ENCODE measurements at regions not wholly inside any gene's neighbourhood (a gene's known extent, or its start where the extent isn't known, plus 50 kb on each side); places are given as distances from the start of the nearest gene placed in this dataset.

DNA sequence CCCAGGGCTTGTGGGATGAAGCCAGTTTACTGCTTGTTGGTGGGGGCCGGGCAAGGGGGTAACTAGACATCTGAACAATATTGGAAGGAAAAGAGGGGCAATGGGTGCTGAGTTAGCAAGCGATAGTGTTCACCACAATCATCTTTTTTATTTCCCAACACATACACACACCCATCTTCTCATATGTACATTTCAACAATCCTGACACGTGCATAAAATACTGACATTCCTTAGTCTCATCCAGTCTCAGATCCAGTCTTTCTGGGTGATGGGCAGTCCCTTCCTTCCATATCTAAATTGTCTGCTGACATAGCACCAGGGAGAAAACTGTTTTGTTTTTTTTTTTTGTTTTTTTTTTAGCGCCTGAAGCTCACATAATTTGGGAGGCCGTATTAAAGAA, 333.6 kb upstream of the TRPC7 start:
- TF ChIP-seq EZH2phosphoT487 (IDR thresholded peaks at IDR 0.05; ENCODE audit: borderline replicate concordance, low read length) = no peak
- no peak for TF ChIP-seq CTCF (IDR thresholded peaks at IDR 0.05; ENCODE audit: low read depth, low read length, poor library complexity, severe bottlenecking)
- Histone ChIP-seq H3F3A (ENCODE audit: control insufficient read depth, insufficient read depth) (no peaks in the 10 kb centered on the region), H4K20me1 (ENCODE audit: control insufficient read depth, insufficient read depth, low read depth, low read length) (no peaks in the 10 kb centered on the region), H3K79me2 (ENCODE audit: control insufficient read depth, low read length) (no peaks in the 10 kb centered on the region), H3K27ac (ENCODE audit: low read depth, low read length) (no peak overlapping the region), H3K27me3 (ENCODE audit: control insufficient read depth, low read length) (0 out of 2 replicates have a peak, but pooled peaks cover 3% of the 10 kb centered on the region), H3K9me2 (replicated peaks; ENCODE audit: control insufficient read depth, low read length) (no peaks in the 10 kb centered on the region), H3K4me3 (ENCODE audit: low read length) (no peak overlapping the region), H3K36me3 (ENCODE audit: control insufficient read depth, low read length) (no peaks in the 10 kb centered on the region), H3K4me2 (ENCODE audit: low read length) (no peak overlapping the region), H3K9me3 (ENCODE audit: control insufficient read depth, insufficient read depth, low read length) (no peaks in the 10 kb centered on the region), H3K4me1 (ENCODE audit: control insufficient read depth, low read length) (no peaks in the 10 kb centered on the region)

GRCh38 chr5:136694258-136694657, 328.9 kb upstream of the TRPC7 start:
- Histone ChIP-seq H3F3A (ENCODE audit: control insufficient read depth, insufficient read depth) (no peaks in the 10 kb centered on the region), H3K9me2 (replicated peaks; ENCODE audit: control insufficient read depth, low read length) (no peaks in the 10 kb centered on the region), H4K20me1 (ENCODE audit: control insufficient read depth, insufficient read depth, low read depth, low read length) (no peaks in the 10 kb centered on the region), H3K36me3 (ENCODE audit: control insufficient read depth, low read length) (no peaks in the 10 kb centered on the region), H3K4me1 (ENCODE audit: control insufficient read depth, low read length) (no peaks in the 10 kb centered on the region), H3K79me2 (ENCODE audit: control insufficient read depth, low read length) (no peaks in the 10 kb centered on the region), H3K27ac (ENCODE audit: low read depth, low read length) (no peak overlapping the region), H3K4me3 (ENCODE audit: low read length) (no peak overlapping the region), H3K27me3 (ENCODE audit: control insufficient read depth, low read length) (peaks cover 7% of the 10 kb centered on the region; the same call in 1 of the 2 replicates), H3K4me2 (ENCODE audit: low read length) (no peak overlapping the region), H3K9me3 (ENCODE audit: control insufficient read depth, insufficient read depth, low read length) (no peaks in the 10 kb centered on the region; the same call in 1 of the 2 replicates)
- TF ChIP-seq EZH2phosphoT487 (IDR thresholded peaks at IDR 0.05; ENCODE audit: borderline replicate concordance, low read length) (no peak), CTCF (IDR thresholded peaks at IDR 0.05; ENCODE audit: low read depth, low read length, poor library complexity, severe bottlenecking) (no peak)

GRCh38 chr5:136689552-136689951, 324.2 kb upstream of the TRPC7 start:
- no peaks in the 10 kb centered on the region for H3K4me1 ChIP-seq (ENCODE audit: control insufficient read depth, low read length)
- no peaks in the 10 kb centered on the region for H3K9me2 ChIP-seq (replicated peaks; ENCODE audit: control insufficient read depth, low read length)
- no peaks in the 10 kb centered on the region for H3K36me3 ChIP-seq (ENCODE audit: control insufficient read depth, low read length)
- no peak overlapping the region for H3K4me3 ChIP-seq (ENCODE audit: low read length)
- H3K4me2 ChIP-seq (ENCODE audit: low read length) = no peak overlapping the region
- no peak for TF ChIP-seq CTCF (IDR thresholded peaks at IDR 0.05; ENCODE audit: low read depth, low read length, poor library complexity, severe bottlenecking)
- TF ChIP-seq EZH2phosphoT487 (IDR thresholded peaks at IDR 0.05; ENCODE audit: borderline replicate concordance, low read length) = no peak
- no peaks in the 10 kb centered on the region for H3K79me2 ChIP-seq (ENCODE audit: control insufficient read depth, low read length)
- no peak overlapping the region for H3K27ac ChIP-seq (ENCODE audit: low read depth, low read length)
- H3F3A ChIP-seq (ENCODE audit: control insufficient read depth, insufficient read depth) = no peaks in the 10 kb centered on the region
- H4K20me1 ChIP-seq (ENCODE audit: control insufficient read depth, insufficient read depth, low read depth, low read length) = no peaks in the 10 kb centered on the region
- H3K9me3 ChIP-seq (ENCODE audit: control insufficient read depth, insufficient read depth, low read length) = no peaks in the 10 kb centered on the region; the same call in 1 of the 2 replicates
- peaks cover 4% of the 10 kb centered on the region; the same call in 1 of the 2 replicates for H3K27me3 ChIP-seq (ENCODE audit: control insufficient read depth, low read length)

Measured in DOHH2 (cell line).